ENCODE measurements at regions not wholly inside any gene's neighbourhood (a gene's known extent, or its start where the extent isn't known, plus 50 kb on each side); places are given as distances from the start of the nearest gene placed in this dataset.
"Not testable (repeated sequence)": the region's sequence is repeated elsewhere in the genome, so short reads cannot be mapped to it uniquely, and the experiment has no call there.

- ChIA-PET POLR2A (no interaction called here), CTCF (no interaction called here)
- no peaks in the 10 kb centered on the region for H3K79me2 ChIP-seq (ENCODE audit: control insufficient read depth, insufficient read depth, low read length)
These were observed 182.6 kb downstream of the RTL9 start for GRCh38 chrX:110541266-110541665.

GRCh38 chrX:110550854-110551253 is 192.2 kb downstream of the RTL9 start:
- DNase-seq (ENCODE audit: low read depth, low spot score); intact Hi-C loops (cut with micrococcal nuclease); POLR2A ChIA-PET; H3K9ac ChIP-seq (replicated peaks; ENCODE audit: extremely low read depth, insufficient read depth, low read length); H3K9me3 ChIP-seq (replicated peaks; ENCODE audit: control insufficient read depth, insufficient read depth, low read length); CTCF ChIA-PET; H3K27ac ChIP-seq (ENCODE audit: insufficient read depth, low read depth, low read length); dilution Hi-C loops (cut with MboI; ENCODE audit: extremely low pct_ligation_motif_present, low sequenced_read_pairs); FAIRE-seq; H3K27me3 ChIP-seq (ENCODE audit: control insufficient read depth in 2 of 2, insufficient read depth in 2 of 2, low read length in 2 of 2); H3K9me1 ChIP-seq (replicated peaks; ENCODE audit: control insufficient read depth, extremely low read depth, insufficient read depth, low read length); H3K4me1 ChIP-seq (ENCODE audit: control insufficient read depth, extremely low read depth, insufficient read depth, low read length); H4K20me1 ChIP-seq (replicated peaks; ENCODE audit: control insufficient read depth, extremely low read depth, insufficient read depth, low read length); H3K4me2 ChIP-seq (ENCODE audit: insufficient read depth, low read length); H2AFZ ChIP-seq (ENCODE audit: low read depth, low read length); H3K79me2 ChIP-seq (ENCODE audit: control insufficient read depth, insufficient read depth, low read length); H3K4me3 ChIP-seq (replicated peaks in 1 of 3; ENCODE audit: insufficient read depth in 1 of 3, low read depth in 1 of 3, low read length in 3 of 3); H3K36me3 ChIP-seq (ENCODE audit: control insufficient read depth in 2 of 2, extremely low read depth in 1 of 2, insufficient read depth in 2 of 2, low read length in 2 of 2); BruUV-seq (replicated peaks): not testable (repeated sequence)

More at GRCh38 chrX:110541266-110541665, 182.6 kb downstream of the RTL9 start:
- Histone ChIP-seq H3K9ac (replicated peaks; ENCODE audit: extremely low read depth, insufficient read depth, low read length) (no peak overlapping the region), H3K4me1 (ENCODE audit: control insufficient read depth, extremely low read depth, insufficient read depth, low read length) (no peaks in the 10 kb centered on the region), H3K36me3 (ENCODE audit: control insufficient read depth in 2 of 2, extremely low read depth in 1 of 2, insufficient read depth in 2 of 2, low read length in 2 of 2) (no peaks in the 10 kb centered on the region), H3K27me3 (ENCODE audit: control insufficient read depth in 2 of 2, insufficient read depth in 2 of 2, low read length in 2 of 2) (no peaks in the 10 kb centered on the region), H3K9me1 (replicated peaks; ENCODE audit: control insufficient read depth, extremely low read depth, insufficient read depth, low read length) (no peaks in the 10 kb centered on the region), H3K9me3 (replicated peaks; ENCODE audit: control insufficient read depth, insufficient read depth, low read length) (no peaks in the 10 kb centered on the region), H3K4me3 (replicated peaks in 1 of 3; ENCODE audit: insufficient read depth in 1 of 3, low read depth in 1 of 3, low read length in 3 of 3) (no peak overlapping the region), H4K20me1 (replicated peaks; ENCODE audit: control insufficient read depth, extremely low read depth, insufficient read depth, low read length) (no peaks in the 10 kb centered on the region), H3K27ac (ENCODE audit: insufficient read depth, low read depth, low read length) (no peak overlapping the region), H2AFZ (ENCODE audit: low read depth, low read length) (no peak overlapping the region), H3K4me2 (ENCODE audit: insufficient read depth, low read length) (no peak overlapping the region)
- dilution Hi-C loops (cut with MboI; ENCODE audit: extremely low pct_ligation_motif_present, low sequenced_read_pairs), result no loop called here
- TF ChIP-seq JUN (IDR thresholded peaks at IDR 0.05; ENCODE audit: borderline replicate concordance, insufficient read depth, insufficient read length, low read depth), result no peak
- no peak for TF ChIP-seq CTCF (IDR thresholded peaks at IDR 0.05; ENCODE audit: extremely low read depth in 1 of 2, insufficient read depth in 1 of 2, low read depth in 1 of 2, low read length in 2 of 2)
- no peak for TF ChIP-seq MAX (IDR thresholded peaks at IDR 0.05; ENCODE audit: insufficient read depth, insufficient read length)
- no peak for TF ChIP-seq POLR2A (IDR thresholded peaks at IDR 0.05; ENCODE audit: low read depth, low read length)
- no peak for TF ChIP-seq FOS (IDR thresholded peaks at IDR 0.05; ENCODE audit: borderline replicate concordance, insufficient read depth, low read length)
- FAIRE-seq (no peak), DNase-seq (ENCODE audit: low read depth, low spot score) (no peak)
- BruUV-seq (replicated peaks), result no TSS peak
- intact Hi-C loops (cut with micrococcal nuclease), result no loop called here
